GM12864 (cell line): ENCODE measurements at regions not wholly inside any gene's neighbourhood (a gene's known extent, or its start where the extent isn't known, plus 50 kb on each side); places are given as distances from the start of the nearest gene placed in this dataset.

Experiments used
- DNase-seq: peaks from one replicate; pipeline ENCODE4 v3.0.0-alpha.2; 2011; ENCODE audit warnings: low read depth
- H3K4me3 ChIP-seq: 2 replicates; pipeline ENCODE4 v1.5.1; 2011; ENCODE audit warnings: mild to moderate bottlenecking, low read depth, low read length, control low read depth
- CTCF ChIP-seq: IDR thresholded peaks from 2 replicates; pipeline ENCODE4 v1.5.1; 2011; ENCODE audit warnings: low read depth, mild to moderate bottlenecking, moderate library complexity, low read length, control low read depth, inconsistent platforms; ENCODE audit errors: missing control alignments

GRCh38 chr14:94679106-94679810 is 67.1 kb downstream of the SERPINA3 start:
- DNase-seq = no peak
- no peak for TF ChIP-seq CTCF
- H3K4me3 ChIP-seq = no peak overlapping the region

- DNase-seq = no peak
- TF ChIP-seq CTCF = no peak
- H3K4me3 ChIP-seq = no peak overlapping the region
Measured at GRCh38 chr14:94677747-94678146, 65.6 kb downstream of the SERPINA3 start.

GRCh38 chr14:94677213-94677612 is 65.0 kb downstream of the SERPINA3 start:
- no peak for TF ChIP-seq CTCF
- no peak for DNase-seq

GRCh38 chr14:94676495-94677185 is 64.4 kb downstream of the SERPINA3 start:
- no peak for TF ChIP-seq CTCF
- no peak overlapping the region for H3K4me3 ChIP-seq
- DNase-seq = no peak

More at GRCh38 chr14:94677213-94677612, 65.0 kb downstream of the SERPINA3 start:
- no peak overlapping the region for H3K4me3 ChIP-seq

- no peak for TF ChIP-seq CTCF
- no peak for DNase-seq
Measured at GRCh38 chr14:94675036-94675435, 62.8 kb downstream of the SERPINA3 start.

GRCh38 chr14:94673781-94674231 is 61.6 kb downstream of the SERPINA3 start:
- no peak for TF ChIP-seq CTCF
- no peak for DNase-seq
- H3K4me3 ChIP-seq = no peak overlapping the region

More at GRCh38 chr14:94675036-94675435, 62.8 kb downstream of the SERPINA3 start:
- H3K4me3 ChIP-seq = no peak overlapping the region
